OCI-LY3 (cell line): ENCODE measurements at regions not wholly inside any gene's neighbourhood (a gene's known extent, or its start where the extent isn't known, plus 50 kb on each side); places are given as distances from the start of the nearest gene placed in this dataset.

Experiments
- EZH2phosphoT487 ChIP-seq: fragments of 200-600 bp; shearing (Covaris generic); IDR thresholded peaks from 2 replicates; pipeline ENCODE4 v1.6.1; 2018; ENCODE audit warnings: antibody characterized with exemption, mixed run types, low read depth
- TF ChIP-seq, protein P1 (sequence below): fragments of 200-600, 300-600 bp; sonication (generic); IDR thresholded peaks from 2 replicates; pipeline ENCODE4 v1.5.1; 2014; ENCODE audit warnings: antibody characterized with exemption, low read length, low read depth

DNA sequence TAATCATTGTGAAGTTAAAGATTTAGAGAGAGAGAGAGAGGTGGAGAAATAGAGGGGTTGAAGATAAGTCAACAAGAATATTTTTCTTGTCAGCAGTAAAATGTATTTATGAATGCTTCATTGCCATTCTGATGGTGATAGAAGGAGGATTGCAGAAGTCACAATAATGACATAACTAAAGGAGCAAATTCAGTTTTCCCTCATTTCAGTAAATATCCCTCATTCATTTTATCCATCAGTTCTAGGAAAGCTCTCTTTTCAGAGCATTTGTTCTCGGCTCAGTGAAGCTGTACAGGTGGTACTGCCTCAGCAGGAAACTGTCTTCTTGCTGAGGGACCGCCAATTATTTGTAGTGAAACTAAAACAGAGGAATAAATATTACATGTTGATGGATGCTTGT lies 681.4 kb downstream of the CETN3 start:
- TF ChIP-seq, protein P1, sequence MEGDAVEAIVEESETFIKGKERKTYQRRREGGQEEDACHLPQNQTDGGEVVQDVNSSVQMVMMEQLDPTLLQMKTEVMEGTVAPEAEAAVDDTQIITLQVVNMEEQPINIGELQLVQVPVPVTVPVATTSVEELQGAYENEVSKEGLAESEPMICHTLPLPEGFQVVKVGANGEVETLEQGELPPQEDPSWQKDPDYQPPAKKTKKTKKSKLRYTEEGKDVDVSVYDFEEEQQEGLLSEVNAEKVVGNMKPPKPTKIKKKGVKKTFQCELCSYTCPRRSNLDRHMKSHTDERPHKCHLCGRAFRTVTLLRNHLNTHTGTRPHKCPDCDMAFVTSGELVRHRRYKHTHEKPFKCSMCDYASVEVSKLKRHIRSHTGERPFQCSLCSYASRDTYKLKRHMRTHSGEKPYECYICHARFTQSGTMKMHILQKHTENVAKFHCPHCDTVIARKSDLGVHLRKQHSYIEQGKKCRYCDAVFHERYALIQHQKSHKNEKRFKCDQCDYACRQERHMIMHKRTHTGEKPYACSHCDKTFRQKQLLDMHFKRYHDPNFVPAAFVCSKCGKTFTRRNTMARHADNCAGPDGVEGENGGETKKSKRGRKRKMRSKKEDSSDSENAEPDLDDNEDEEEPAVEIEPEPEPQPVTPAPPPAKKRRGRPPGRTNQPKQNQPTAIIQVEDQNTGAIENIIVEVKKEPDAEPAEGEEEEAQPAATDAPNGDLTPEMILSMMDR: no peak
- TF ChIP-seq EZH2phosphoT487: no peak
